ENCODE measurements at regions not wholly inside any gene's neighbourhood (a gene's known extent, or its start where the extent isn't known, plus 50 kb on each side); places are given as distances from the start of the nearest gene placed in this dataset.

GRCh38 chr15:96625256-96625655 is 294.8 kb downstream of the NR2F2 start:
- no peaks in the 10 kb centered on the region for H3K36me3 Mint-ChIP-seq (ENCODE audit: low read depth)
- no peak overlapping the region for H3K4me3 Mint-ChIP-seq
- no peaks in the 10 kb centered on the region for H3K9me3 Mint-ChIP-seq
- TF ChIP-seq CTCF (IDR thresholded peaks at IDR 0.05) = no peak
- no peak overlapping the region for H3K27ac Mint-ChIP-seq
- H3K4me1 Mint-ChIP-seq = peaks cover 15% of the 10 kb centered on the region
- peaks cover 8% of the 10 kb centered on the region for H3K27me3 Mint-ChIP-seq (ENCODE audit: low read depth, poor library complexity)
- no peak for DNase-seq

GRCh38 chr15:96627031-96627568 is 296.6 kb downstream of the NR2F2 start:
- no peak for TF ChIP-seq CTCF (IDR thresholded peaks at IDR 0.05)
- Mint-ChIP-seq H3K4me1 (peaks cover 15% of the 10 kb centered on the region), H3K4me3 (no peak overlapping the region), H3K27ac (peak overlapping the region; percentile 77), H3K9me3 (no peaks in the 10 kb centered on the region), H3K36me3 (ENCODE audit: low read depth) (no peaks in the 10 kb centered on the region), H3K27me3 (ENCODE audit: low read depth, poor library complexity) (peaks cover 10% of the 10 kb centered on the region)
- no peak for DNase-seq

GRCh38 chr15:96629511-96629910 is 299.0 kb downstream of the NR2F2 start:
- H3K4me3 Mint-ChIP-seq = no peak overlapping the region

GRCh38 chr15:96638793-96639192 is 308.3 kb downstream of the NR2F2 start:
- Mint-ChIP-seq H3K27me3 (ENCODE audit: low read depth, poor library complexity) (peaks cover 17% of the 10 kb centered on the region), H3K9me3 (peaks cover 11% of the 10 kb centered on the region), H3K4me1 (peaks cover 12% of the 10 kb centered on the region), H3K27ac (no peak overlapping the region), H3K4me3 (no peak overlapping the region), H3K36me3 (ENCODE audit: low read depth) (peaks cover 5% of the 10 kb centered on the region)
- DNase-seq = no peak
- no peak for TF ChIP-seq CTCF (IDR thresholded peaks at IDR 0.05)

More at GRCh38 chr15:96629511-96629910, 299.0 kb downstream of the NR2F2 start:
- peaks cover 15% of the 10 kb centered on the region for H3K4me1 Mint-ChIP-seq
- H3K9me3 Mint-ChIP-seq = no peaks in the 10 kb centered on the region
- no peaks in the 10 kb centered on the region for H3K36me3 Mint-ChIP-seq (ENCODE audit: low read depth)
- no peak for TF ChIP-seq CTCF (IDR thresholded peaks at IDR 0.05)
- DNase-seq = no peak
- no peak overlapping the region for H3K27ac Mint-ChIP-seq
- H3K27me3 Mint-ChIP-seq (ENCODE audit: low read depth, poor library complexity) = peaks cover 7% of the 10 kb centered on the region

- peaks cover 5% of the 10 kb centered on the region for H3K36me3 Mint-ChIP-seq (ENCODE audit: low read depth)
- peaks cover 23% of the 10 kb centered on the region for H3K4me1 Mint-ChIP-seq
- peak overlapping the region; percentile 71 for H3K27ac Mint-ChIP-seq
Measured at GRCh38 chr15:96645796-96646195, 315.3 kb downstream of the NR2F2 start.

More at GRCh38 chr15:96645796-96646195, 315.3 kb downstream of the NR2F2 start:
- Mint-ChIP-seq H3K4me3 (no peak overlapping the region), H3K9me3 (peaks cover 8% of the 10 kb centered on the region), H3K27me3 (ENCODE audit: low read depth, poor library complexity) (no peaks in the 10 kb centered on the region)
- no peak for TF ChIP-seq CTCF (IDR thresholded peaks at IDR 0.05)
- no peak for DNase-seq
